Osteoblast (primary cell): ENCODE measurements at regions not wholly inside any gene's neighbourhood (a gene's known extent, or its start where the extent isn't known, plus 50 kb on each side); places are given as distances from the start of the nearest gene placed in this dataset.

Experiments used
- DNase-seq: peaks from one replicate; pipeline ENCODE4 v3.0.0; 2011; ENCODE audit warnings: low spot score, mixed read lengths; ENCODE audit not compliant: insufficient read length; ENCODE audit errors: missing footprints
- H2AFZ ChIP-seq: 2 replicates; pipeline ENCODE4 v1.6.0; 2011; ENCODE audit warnings: mild to moderate bottlenecking, low read length
- H3K27ac ChIP-seq: 2 replicates; pipeline ENCODE4 v1.5.1; 2011; ENCODE audit warnings: mild to moderate bottlenecking, low read depth, low read length, moderate library complexity
- H3K27me3 ChIP-seq: 2 replicates; pipeline ENCODE4 v1.6.0; 2012; ENCODE audit warnings: mild to moderate bottlenecking, control low read depth, inconsistent platforms, low read length, moderate library complexity; ENCODE audit not compliant: insufficient read depth
- H3K36me3 ChIP-seq: 2 replicates; pipeline ENCODE4 v1.5.1; 2011; ENCODE audit warnings: mild to moderate bottlenecking, low read length, control low read depth, moderate library complexity; ENCODE audit not compliant: insufficient read depth
- H3K4me1 ChIP-seq: 2 replicates; pipeline ENCODE4 v1.5.1; 2011; ENCODE audit warnings: mild to moderate bottlenecking, low read length, control low read depth, moderate library complexity; ENCODE audit not compliant: insufficient read depth
- H3K4me2 ChIP-seq: 2 replicates; pipeline ENCODE4 v1.6.0; 2011; ENCODE audit warnings: mild to moderate bottlenecking, low read length; ENCODE audit not compliant: insufficient read depth
- H3K4me3 ChIP-seq: fragments of 200-600 bp; sonication (generic); 3 replicates; pipeline ENCODE4 v1.5.1; 2012; ENCODE audit warnings: mild to moderate bottlenecking, low read length, inconsistent platforms; ENCODE audit not compliant: insufficient read depth
- H3K79me2 ChIP-seq: 2 replicates; pipeline ENCODE4 v1.6.0; 2012; ENCODE audit warnings: mild to moderate bottlenecking, low read length, control low read depth, inconsistent platforms; ENCODE audit not compliant: insufficient read depth
- H3K9me3 ChIP-seq: 2 replicates; pipeline ENCODE4 v1.5.1; 2011; ENCODE audit warnings: low read depth, low read length, control low read depth
- H4K20me1 ChIP-seq: 2 replicates; pipeline ENCODE4 v1.6.0; 2012; ENCODE audit warnings: mild to moderate bottlenecking, low read length, control low read depth; ENCODE audit not compliant: insufficient read depth
- CTCF ChIP-seq: IDR thresholded peaks from 2 replicates; pipeline ENCODE4 v1.5.1; 2011; ENCODE audit warnings: mild to moderate bottlenecking, low read depth, low read length, moderate library complexity; ENCODE audit errors: extremely low read depth

- Histone ChIP-seq H3K4me1 (no peaks in the 10 kb centered on the region), H3K4me2 (no peak overlapping the region), H3K27me3 (no peaks in the 10 kb centered on the region), H3K9me3 (no peaks in the 10 kb centered on the region), H3K36me3 (no peaks in the 10 kb centered on the region), H3K79me2 (no peaks in the 10 kb centered on the region), H2AFZ (no peak overlapping the region), H4K20me1 (no peaks in the 10 kb centered on the region), H3K27ac (no peak overlapping the region), H3K4me3 (no peak overlapping the region)
- DNase-seq: no peak
- no peak for TF ChIP-seq CTCF
Measured at GRCh38 chr2:167880415-167880814, 367.0 kb downstream of the STK39 start.

GRCh38 chr2:167875529-167875928 lies 371.9 kb downstream of the STK39 start:
- Histone ChIP-seq H3K4me3 (no peak overlapping the region), H3K27me3 (no peaks in the 10 kb centered on the region), H3K9me3 (no peaks in the 10 kb centered on the region), H3K36me3 (no peaks in the 10 kb centered on the region), H3K4me2 (no peak overlapping the region), H3K79me2 (no peaks in the 10 kb centered on the region), H2AFZ (no peak overlapping the region), H3K4me1 (no peaks in the 10 kb centered on the region), H3K27ac (no peak overlapping the region), H4K20me1 (no peaks in the 10 kb centered on the region)
- no peak for TF ChIP-seq CTCF
- DNase-seq: no peak

GRCh38 chr2:167874812-167875211 lies 372.6 kb downstream of the STK39 start:
- DNase-seq: no peak
- H2AFZ ChIP-seq: no peak overlapping the region
- H3K27ac ChIP-seq: no peak overlapping the region
- H4K20me1 ChIP-seq: no peaks in the 10 kb centered on the region
- H3K36me3 ChIP-seq: no peaks in the 10 kb centered on the region
- H3K4me2 ChIP-seq: no peak overlapping the region
- TF ChIP-seq CTCF: no peak
- H3K4me1 ChIP-seq: no peaks in the 10 kb centered on the region
- H3K79me2 ChIP-seq: no peaks in the 10 kb centered on the region
- no peaks in the 10 kb centered on the region for H3K9me3 ChIP-seq
- no peak overlapping the region for H3K4me3 ChIP-seq
- H3K27me3 ChIP-seq: no peaks in the 10 kb centered on the region

- no peak for TF ChIP-seq CTCF
- Histone ChIP-seq H3K4me2 (no peak overlapping the region), H3K4me3 (no peak overlapping the region), H3K36me3 (no peaks in the 10 kb centered on the region), H3K4me1 (no peaks in the 10 kb centered on the region), H3K27ac (no peak overlapping the region), H4K20me1 (no peaks in the 10 kb centered on the region), H3K79me2 (no peaks in the 10 kb centered on the region), H3K27me3 (no peaks in the 10 kb centered on the region), H3K9me3 (no peaks in the 10 kb centered on the region), H2AFZ (no peak overlapping the region)
- no peak for DNase-seq
Measured at GRCh38 chr2:167871286-167871685, 376.1 kb downstream of the STK39 start.
